Astrocyte (in vitro differentiated cells and primary cell): ENCODE measurements at regions not wholly inside any gene's neighbourhood (a gene's known extent, or its start where the extent isn't known, plus 50 kb on each side); places are given as distances from the start of the nearest gene placed in this dataset.

Source experiments
- DNase-seq: peaks from one replicate; pipeline ENCODE4 v3.0.0-alpha.2; 2010; ENCODE audit warnings: low read depth
- FAIRE-seq: peaks from 2 replicates; lab custom pipeline; 2011; peaks lifted over from hg19 to GRCh38; lab: Jason Lieb, UNC
- H2AFZ ChIP-seq: 2 replicates; pipeline ENCODE4 v1.6.0; 2012; ENCODE audit warnings: low read depth, low read length, inconsistent platforms
- H3K27ac ChIP-seq: 2 replicates; pipeline ENCODE4 v1.5.1; 2011; ENCODE audit warnings: low read depth, low read length, inconsistent platforms
- H3K27me3 ChIP-seq: 2 replicates; pipeline ENCODE4 v1.6.0; 2011; ENCODE audit warnings: low read length, inconsistent platforms; ENCODE audit not compliant: insufficient read depth
- H3K36me3 ChIP-seq: 2 replicates; pipeline ENCODE4 v1.5.1; 2011; ENCODE audit warnings: low read length, inconsistent platforms; ENCODE audit not compliant: insufficient read depth
- H3K4me1 ChIP-seq: 2 replicates; pipeline ENCODE4 v1.5.1; 2011; ENCODE audit warnings: low read length, inconsistent platforms; ENCODE audit not compliant: insufficient read depth
- H3K4me2 ChIP-seq: 2 replicates; pipeline ENCODE4 v1.6.0; 2012; ENCODE audit warnings: low read length, inconsistent platforms
- H3K4me3 ChIP-seq: 2 replicates; pipeline ENCODE4 v1.5.1; 2011; ENCODE audit warnings: low read depth, mild to moderate bottlenecking, low read length, inconsistent platforms; ENCODE audit not compliant: insufficient read depth
- H3K79me2 ChIP-seq: 2 replicates; pipeline ENCODE4 v1.6.0; 2012; ENCODE audit warnings: mild to moderate bottlenecking, low read length, inconsistent platforms; ENCODE audit not compliant: insufficient read depth
- H3K9ac ChIP-seq: 2 replicates; pipeline ENCODE4 v1.6.0; 2012; ENCODE audit warnings: mild to moderate bottlenecking, low read length, inconsistent platforms
- H3K9me3 ChIP-seq: 2 replicates; pipeline ENCODE4 v1.5.1; 2012; ENCODE audit warnings: low read depth, mild to moderate bottlenecking, low read length, inconsistent platforms; ENCODE audit not compliant: insufficient read depth
- H4K20me1 ChIP-seq: 2 replicates; pipeline ENCODE4 v1.6.0; 2012; ENCODE audit warnings: low read length, inconsistent platforms; ENCODE audit not compliant: insufficient read depth
- H3K27ac Mint-ChIP-seq: one replicate; pipeline ENCODE4 v1.8.0; 2021; ENCODE audit warnings: mild to moderate bottlenecking, mixed read lengths; ENCODE audit not compliant: unreplicated experiment
- H3K27me3 Mint-ChIP-seq: one replicate; pipeline ENCODE4 v1.8.0; 2021; ENCODE audit warnings: low read depth, mixed read lengths; ENCODE audit not compliant: unreplicated experiment
- H3K36me3 Mint-ChIP-seq: one replicate; pipeline ENCODE4 v1.8.0; 2021; ENCODE audit warnings: low read depth, mixed read lengths; ENCODE audit not compliant: unreplicated experiment
- H3K4me1 Mint-ChIP-seq: one replicate; pipeline ENCODE4 v1.8.0; 2021; ENCODE audit warnings: low read depth, mixed read lengths; ENCODE audit not compliant: unreplicated experiment
- H3K4me3 Mint-ChIP-seq: one replicate; pipeline ENCODE4 v1.8.0; 2021; ENCODE audit warnings: mild to moderate bottlenecking, moderate library complexity, mixed read lengths; ENCODE audit not compliant: unreplicated experiment
- H3K9me3 Mint-ChIP-seq: one replicate; pipeline ENCODE4 v1.8.0; 2021; ENCODE audit warnings: mild to moderate bottlenecking, mixed read lengths; ENCODE audit not compliant: unreplicated experiment
- EZH2 ChIP-seq: IDR thresholded peaks from 2 replicates; pipeline ENCODE4 v1.6.1; 2012; ENCODE audit warnings: mild to moderate bottlenecking, low read length, inconsistent platforms; ENCODE audit not compliant: insufficient read depth
- TF ChIP-seq, protein P1 (sequence below): IDR thresholded peaks from 2 replicates; pipeline ENCODE4 v1.5.1; 2011; ENCODE audit warnings: low read depth, mild to moderate bottlenecking, inconsistent platforms, low read length, moderate library complexity; ENCODE audit not compliant: insufficient read depth

DNA sequence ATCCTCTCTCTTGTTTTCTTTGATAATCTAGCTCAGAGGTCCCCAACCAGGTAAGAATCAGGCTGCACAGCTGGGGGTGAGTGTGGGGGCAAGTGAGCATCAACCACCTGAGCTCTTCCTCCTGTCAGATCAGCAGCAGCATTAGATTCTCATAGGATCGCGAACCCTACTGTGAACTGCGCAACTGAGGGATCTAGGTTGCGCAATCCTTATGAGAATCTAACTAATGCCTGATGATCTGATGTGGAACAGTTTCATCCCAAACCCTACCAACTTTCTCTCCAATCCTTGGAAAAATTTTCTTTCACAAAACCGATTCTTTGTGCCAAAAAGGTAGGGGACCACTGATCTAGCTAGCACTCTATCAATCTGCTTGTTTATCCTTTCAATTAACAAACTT lies 678.3 kb downstream of the CBLN2 start:
- H3K9ac ChIP-seq, result no peak overlapping the region
- no peak overlapping the region for H3K4me3 ChIP-seq
- no peaks in the 10 kb centered on the region for H3K4me1 ChIP-seq
- H3K4me2 ChIP-seq, result no peak overlapping the region
- H3K9me3 Mint-ChIP-seq, result peaks cover 6% of the 10 kb centered on the region
- H3K27ac Mint-ChIP-seq, result no peak overlapping the region
- H3K4me1 Mint-ChIP-seq, result no peaks in the 10 kb centered on the region
- H2AFZ ChIP-seq, result no peak overlapping the region
- H3K27me3 ChIP-seq, result no peaks in the 10 kb centered on the region
- H3K27me3 Mint-ChIP-seq, result no peaks in the 10 kb centered on the region
- H3K79me2 ChIP-seq, result no peaks in the 10 kb centered on the region
- H4K20me1 ChIP-seq, result no peaks in the 10 kb centered on the region
- TF ChIP-seq EZH2, result no peak
- TF ChIP-seq, protein P1, sequence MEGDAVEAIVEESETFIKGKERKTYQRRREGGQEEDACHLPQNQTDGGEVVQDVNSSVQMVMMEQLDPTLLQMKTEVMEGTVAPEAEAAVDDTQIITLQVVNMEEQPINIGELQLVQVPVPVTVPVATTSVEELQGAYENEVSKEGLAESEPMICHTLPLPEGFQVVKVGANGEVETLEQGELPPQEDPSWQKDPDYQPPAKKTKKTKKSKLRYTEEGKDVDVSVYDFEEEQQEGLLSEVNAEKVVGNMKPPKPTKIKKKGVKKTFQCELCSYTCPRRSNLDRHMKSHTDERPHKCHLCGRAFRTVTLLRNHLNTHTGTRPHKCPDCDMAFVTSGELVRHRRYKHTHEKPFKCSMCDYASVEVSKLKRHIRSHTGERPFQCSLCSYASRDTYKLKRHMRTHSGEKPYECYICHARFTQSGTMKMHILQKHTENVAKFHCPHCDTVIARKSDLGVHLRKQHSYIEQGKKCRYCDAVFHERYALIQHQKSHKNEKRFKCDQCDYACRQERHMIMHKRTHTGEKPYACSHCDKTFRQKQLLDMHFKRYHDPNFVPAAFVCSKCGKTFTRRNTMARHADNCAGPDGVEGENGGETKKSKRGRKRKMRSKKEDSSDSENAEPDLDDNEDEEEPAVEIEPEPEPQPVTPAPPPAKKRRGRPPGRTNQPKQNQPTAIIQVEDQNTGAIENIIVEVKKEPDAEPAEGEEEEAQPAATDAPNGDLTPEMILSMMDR, result no peak
- no peaks in the 10 kb centered on the region for H3K36me3 ChIP-seq
- no peaks in the 10 kb centered on the region for H3K9me3 ChIP-seq
- no peak for FAIRE-seq
- no peak for DNase-seq
- no peaks in the 10 kb centered on the region for H3K36me3 Mint-ChIP-seq
- no peak overlapping the region for H3K27ac ChIP-seq
- no peak overlapping the region for H3K4me3 Mint-ChIP-seq

DNA sequence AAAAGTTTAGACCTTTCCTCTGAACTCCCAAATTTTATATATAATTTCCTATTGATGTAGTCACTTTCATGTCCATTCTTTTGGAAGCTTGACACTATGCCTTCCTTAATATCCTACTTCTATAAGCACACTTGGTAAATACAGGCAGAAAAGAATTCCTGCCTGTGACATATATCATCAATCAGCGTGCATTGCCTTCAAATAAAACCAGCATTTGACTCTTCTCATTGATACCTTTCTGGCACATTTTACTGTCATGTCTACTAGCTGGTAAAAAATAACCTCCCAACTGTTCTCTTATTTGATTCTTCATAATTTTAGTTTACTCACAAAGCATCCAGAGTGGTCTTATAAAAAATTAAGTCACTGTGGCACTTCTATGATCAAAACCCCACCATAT lies 693.5 kb downstream of the CBLN2 start:
- no peaks in the 10 kb centered on the region for H3K27me3 Mint-ChIP-seq
- no peak overlapping the region for H3K4me3 ChIP-seq
- TF ChIP-seq EZH2, result no peak
- TF ChIP-seq, protein P1, result no peak
- no peak overlapping the region for H3K4me3 Mint-ChIP-seq
- FAIRE-seq (no peak), DNase-seq (no peak)
- no peak overlapping the region for H3K9ac ChIP-seq
- no peak overlapping the region for H3K27ac Mint-ChIP-seq
- H3K27me3 ChIP-seq, result no peaks in the 10 kb centered on the region
- peaks cover 5% of the 10 kb centered on the region for H3K9me3 Mint-ChIP-seq
- no peaks in the 10 kb centered on the region for H3K79me2 ChIP-seq
- H4K20me1 ChIP-seq, result no peaks in the 10 kb centered on the region
- H3K27ac ChIP-seq, result no peak overlapping the region
- H3K9me3 ChIP-seq, result no peaks in the 10 kb centered on the region
- no peaks in the 10 kb centered on the region for H3K4me1 ChIP-seq
- no peak overlapping the region for H2AFZ ChIP-seq
- no peak overlapping the region for H3K4me2 ChIP-seq
- no peaks in the 10 kb centered on the region for H3K36me3 Mint-ChIP-seq
- H3K4me1 Mint-ChIP-seq, result no peaks in the 10 kb centered on the region
- no peaks in the 10 kb centered on the region for H3K36me3 ChIP-seq

DNA sequence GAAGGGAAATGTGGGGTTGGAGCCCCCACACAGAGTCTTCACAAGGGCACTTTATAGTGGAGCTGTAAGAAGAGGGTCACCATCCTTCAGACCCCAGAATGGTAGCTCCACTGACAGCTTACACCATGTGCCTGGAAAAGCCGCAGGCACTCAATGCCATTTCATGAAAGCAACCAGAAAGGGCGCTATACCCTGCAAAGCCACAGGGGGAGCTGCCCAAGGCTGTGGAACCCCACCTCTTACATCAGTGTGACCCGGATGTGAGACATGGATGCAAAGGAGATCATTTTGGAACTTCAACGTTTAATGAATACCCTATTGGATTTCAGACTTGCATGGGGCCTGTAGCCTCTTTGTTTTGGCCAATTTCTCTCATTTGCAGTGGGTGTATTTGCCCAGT lies 694.7 kb downstream of the CBLN2 start:
- H3K27ac Mint-ChIP-seq, result no peak overlapping the region

More for the DNA sequence above, 694.7 kb downstream of the CBLN2 start:
- H3K4me3 ChIP-seq, result no peak overlapping the region
- H3K27me3 ChIP-seq, result no peaks in the 10 kb centered on the region
- H3K4me3 Mint-ChIP-seq, result no peak overlapping the region
- no peaks in the 10 kb centered on the region for H4K20me1 ChIP-seq
- no peaks in the 10 kb centered on the region for H3K9me3 ChIP-seq
- H3K4me2 ChIP-seq, result no peak overlapping the region
- H3K9me3 Mint-ChIP-seq, result peaks cover 5% of the 10 kb centered on the region
- H3K4me1 ChIP-seq, result no peaks in the 10 kb centered on the region
- no peaks in the 10 kb centered on the region for H3K79me2 ChIP-seq
- H3K27ac ChIP-seq, result no peak overlapping the region
- FAIRE-seq (no peak), DNase-seq (no peak)
- H2AFZ ChIP-seq, result no peak overlapping the region
- no peaks in the 10 kb centered on the region for H3K36me3 Mint-ChIP-seq
- H3K4me1 Mint-ChIP-seq, result no peaks in the 10 kb centered on the region
- TF ChIP-seq, protein P1, result no peak
- TF ChIP-seq EZH2, result no peak
- H3K36me3 ChIP-seq, result no peaks in the 10 kb centered on the region
- H3K27me3 Mint-ChIP-seq, result no peaks in the 10 kb centered on the region
- H3K9ac ChIP-seq, result no peak overlapping the region
